B cell (primary cell): ENCODE measurements at regions not wholly inside any gene's neighbourhood (a gene's known extent, or its start where the extent isn't known, plus 50 kb on each side); places are given as distances from the start of the nearest gene placed in this dataset.

ENCODE experiments used
- CTCF ChIP-seq: fragments of 200-600 bp; IDR thresholded peaks from one replicate; pipeline ENCODE4 v1.8.0; 2022; ENCODE audit warnings: antibody characterized with exemption, mild to moderate bottlenecking
- EZH2 ChIP-seq: IDR thresholded peaks from 2 replicates; pipeline ENCODE4 v1.6.1; 2012; ENCODE audit warnings: borderline replicate concordance, low read depth, mild to moderate bottlenecking, moderate library complexity, low read length; ENCODE audit not compliant: insufficient read depth, poor library complexity, severe bottlenecking

GRCh38 chr2:40606862-40607261 lies 155.0 kb upstream of the SLC8A1 start:
- TF ChIP-seq CTCF (no peak), EZH2 (no peak)
